SU-DHL-6 (cell line): ENCODE measurements at regions not wholly inside any gene's neighbourhood (a gene's known extent, or its start where the extent isn't known, plus 50 kb on each side); places are given as distances from the start of the nearest gene placed in this dataset.

ENCODE experiments used
- CTCF ChIP-seq: fragments of 200-600 bp; sonication (generic); IDR thresholded peaks from one replicate; pipeline ENCODE4 v1.5.1; 2017; ENCODE audit warnings: antibody characterized with exemption, mild to moderate bottlenecking, low read length, moderate library complexity; ENCODE audit not compliant: insufficient read depth, poor library complexity, severe bottlenecking
- EZH2phosphoT487 ChIP-seq: fragments of 200-600 bp; sonication (generic), shearing (Covaris generic); conservative IDR thresholded peaks from 2 replicates; pipeline ENCODE4 v1.6.1; 2018; ENCODE audit warnings: mild to moderate bottlenecking, antibody characterized with exemption, low read length, moderate library complexity, mixed read lengths

- TF ChIP-seq CTCF (no peak), EZH2phosphoT487 (no peak)
Observed at GRCh38 chr4:130309221-130309620, 1213.3 kb downstream of the C4orf33 start.
